ENCODE measurements at regions not wholly inside any gene's neighbourhood (a gene's known extent, or its start where the extent isn't known, plus 50 kb on each side); places are given as distances from the start of the nearest gene placed in this dataset.

DNA sequence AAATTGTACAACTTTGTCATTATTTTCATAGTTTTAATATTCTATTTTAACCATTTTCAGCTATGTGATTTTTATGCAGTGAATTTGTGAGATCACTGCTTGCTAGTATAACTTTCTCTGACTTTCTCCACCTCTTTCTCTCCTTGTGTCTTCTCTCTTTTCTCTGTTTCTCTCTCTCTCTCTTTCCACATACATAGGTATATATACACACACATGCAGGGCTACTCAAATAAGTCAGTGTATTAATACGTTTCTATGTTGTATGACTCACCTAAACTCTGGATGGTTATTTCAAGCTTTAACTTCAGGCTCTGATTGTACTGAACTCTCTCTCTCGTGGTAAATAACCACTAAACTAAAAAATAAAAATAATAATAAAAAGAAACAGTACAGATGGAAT lies 1389.3 kb upstream of the ALCAM start:
- no peak overlapping the region for H3K23ac ChIP-seq (ENCODE audit: insufficient read length, low read depth, low read length)
- Mint-ChIP-seq H3K27me3 (ENCODE audit: low read depth) (no peaks in the 10 kb centered on the region), H3K4me3 (no peak overlapping the region), H3K36me3 (ENCODE audit: insufficient read depth in 1 of 3, low read depth in 3 of 3) (no peaks in the 10 kb centered on the region; a peak in 1 of 7 replicates), H3K4me1 (no peaks in the 10 kb centered on the region), H3K27ac (no peak overlapping the region), H3K9me3 (peaks cover under 1 to 4% of the 10 kb centered on the region in 2 experiments; a peak in 4 of 5 replicates)
- no peak overlapping the region for H3K9ac ChIP-seq (ENCODE audit: extremely low read depth, insufficient read length, low read length)
- no peaks in the 10 kb centered on the region for H3K79me2 ChIP-seq (ENCODE audit: insufficient read depth, low read length)
- H3K4ac ChIP-seq (ENCODE audit: low read depth, low read length) = no peak overlapping the region
- no peak overlapping the region for H2AFZ ChIP-seq (ENCODE audit: low read length)
- H3K14ac ChIP-seq (ENCODE audit: insufficient read depth, low read length) = no peak overlapping the region
- H3K18ac ChIP-seq (ENCODE audit: insufficient read length, low read depth, low read length) = no peak overlapping the region
- no peaks in the 10 kb centered on the region for H3K27me3 ChIP-seq (ENCODE audit: insufficient read depth, low read length)
- H2BK12ac ChIP-seq (ENCODE audit: insufficient read length, low read depth, low read length) = no peak overlapping the region
- no peak overlapping the region for H4K5ac ChIP-seq (ENCODE audit: insufficient read length, low read depth, low read length)
- H4K91ac ChIP-seq (ENCODE audit: insufficient read length, low read depth, low read length) = no peak overlapping the region
- no CpG with 5 or more reads among the region's 2 CpGs for WGBS (ENCODE audit: extremely low coverage, insufficient read length, low lambda C conversion rate)
- no peak overlapping the region for H2BK15ac ChIP-seq (ENCODE audit: low read depth, low read length)
- H3K23me2 ChIP-seq (ENCODE audit: insufficient read length, low read depth, low read length, poor library complexity, severe bottlenecking) = no peaks in the 10 kb centered on the region
- no peak for DNase-seq
- TF ChIP-seq CTCF (conservative IDR thresholded peaks at IDR 0.05) = no peak
- H2BK5ac ChIP-seq (ENCODE audit: insufficient read length, low read length) = no peak overlapping the region
- H4K20me1 ChIP-seq (ENCODE audit: control insufficient read depth, insufficient read depth, insufficient read length) = no peaks in the 10 kb centered on the region
- no peak overlapping the region for H2BK20ac ChIP-seq (ENCODE audit: low read depth, low read length, poor library complexity, severe bottlenecking)
- H3K9me3 ChIP-seq (ENCODE audit: control insufficient read depth, low read depth, low read length) = no peaks in the 10 kb centered on the region
- no peak overlapping the region for H3K27ac ChIP-seq (ENCODE audit: insufficient read length, low read depth, low read length)
- H2AK5ac ChIP-seq (ENCODE audit: insufficient read length, low read length) = no peak overlapping the region
- H4K8ac ChIP-seq (replicated peaks; ENCODE audit: insufficient read length, low read depth, low read length) = no peak overlapping the region
- no peak overlapping the region for H3K4me2 ChIP-seq (ENCODE audit: insufficient read depth, insufficient read length, low read length)
- H3T11ph ChIP-seq (ENCODE audit: low read length) = no peak overlapping the region
- H3K79me1 ChIP-seq (ENCODE audit: insufficient read depth, low read depth, low read length, poor library complexity, severe bottlenecking) = no peaks in the 10 kb centered on the region
- no peak overlapping the region for H2BK120ac ChIP-seq (ENCODE audit: low read depth, low read length, poor library complexity, severe bottlenecking)
- no peak overlapping the region for H3K56ac ChIP-seq (ENCODE audit: insufficient read length, low read depth, low read length)
- H3K4me1 ChIP-seq (ENCODE audit: insufficient read depth, low read length) = no peaks in the 10 kb centered on the region
